ENCODE measurements at regions not wholly inside any gene's neighbourhood (a gene's known extent, or its start where the extent isn't known, plus 50 kb on each side); places are given as distances from the start of the nearest gene placed in this dataset.

GRCh38 chr13:18212873-18213272 lies 968.8 kb downstream of the TUBA3C start:
- TF ChIP-seq NRF1 (IDR thresholded peaks at IDR 0.05; ENCODE audit: low read depth, low read length) (no peak), RNF2 (IDR thresholded peaks at IDR 0.05; ENCODE audit: borderline replicate concordance, low read depth, low read length, missing control alignments, poor library complexity, severe bottlenecking) (no peak), KDM4A (IDR thresholded peaks at IDR 0.05; ENCODE audit: low read depth, low read length, severe bottlenecking) (no peak)
- Histone ChIP-seq H2BK120ac (replicated peaks; ENCODE audit: low read depth, low read length) (no peak overlapping the region), H3K79me2 (ENCODE audit: control insufficient read depth in 1 of 2, insufficient read depth in 2 of 2, low read length in 2 of 2) (no peaks in the 10 kb centered on the region), H4K91ac (replicated peaks; ENCODE audit: insufficient read length, low read length) (no peak overlapping the region), H3K23me2 (ENCODE audit: low read depth, low read length) (no peaks in the 10 kb centered on the region), H2AK5ac (ENCODE audit: low read depth, low read length) (no peak overlapping the region), H3K27ac (ENCODE audit: low read depth, low read length) (no peak overlapping the region), H4K20me1 (replicated peaks in 1 of 2; ENCODE audit: control insufficient read depth in 1 of 2, insufficient read depth in 2 of 2, low read length in 2 of 2) (peaks cover 0 to 2% of the 10 kb centered on the region in 2 experiments), H3K36me3 (ENCODE audit: control insufficient read depth in 2 of 4, insufficient read depth in 4 of 4, low read length in 3 of 4) (no peaks in the 10 kb centered on the region), H3K9me3 (ENCODE audit: insufficient read depth in 2 of 2, low read depth in 1 of 2, low read length in 1 of 2) (peaks cover 41 to 58% of the 10 kb centered on the region in 2 experiments), H3K4me1 (replicated peaks in 1 of 4; ENCODE audit: control insufficient read depth in 3 of 4, insufficient read depth in 4 of 4, low read length in 3 of 4) (no peaks in the 10 kb centered on the region), H2BK20ac (ENCODE audit: low read length) (no peak overlapping the region), H4K8ac (ENCODE audit: extremely low read depth, insufficient read depth, low read length) (no peak overlapping the region), H3K18ac (ENCODE audit: extremely low read depth, low read length) (no peak overlapping the region), H3K14ac (ENCODE audit: insufficient read length) (no peak overlapping the region), H3K79me1 (ENCODE audit: low read depth, low read length) (no peaks in the 10 kb centered on the region), H2AFZ (ENCODE audit: low read length) (no peak overlapping the region), H2BK5ac (ENCODE audit: low read depth, low read length) (no peak overlapping the region), H3K27me3 (replicated peaks in 1 of 4; ENCODE audit: control insufficient read depth in 3 of 4, extremely low read depth in 1 of 4, insufficient read depth in 3 of 4, low read length in 3 of 4) (no peaks in the 10 kb centered on the region; a peak in 1 of 7 replicates), H3K56ac (replicated peaks; ENCODE audit: insufficient read length, low read depth, low read length) (no peak overlapping the region), H3K4me3 (ENCODE audit: extremely low read depth in 1 of 4, insufficient read depth in 2 of 4, low read depth in 3 of 4, low read length in 4 of 4) (peak overlapping the region in 1 of 4 experiments; percentile 33; a peak in 1 of 8 replicates), H3K4me2 (ENCODE audit: insufficient read depth in 1 of 2, low read depth in 2 of 2, low read length in 2 of 2) (no peak overlapping the region), H3K4ac (replicated peaks; ENCODE audit: insufficient read length, low read depth, low read length) (no peak overlapping the region), H3K23ac (ENCODE audit: insufficient read length) (no peak overlapping the region), H2BK12ac (ENCODE audit: low read depth, low read length) (no peak overlapping the region), H3K9ac (replicated peaks in 1 of 4; ENCODE audit: extremely low read depth in 1 of 4, low read depth in 3 of 4, low read length in 3 of 4) (no peak overlapping the region), H2BK15ac (ENCODE audit: low read length) (no peak overlapping the region), H4K5ac (ENCODE audit: insufficient read length, low read depth, low read length) (no peak overlapping the region)
- POLR2A ChIA-PET (ENCODE audit: partially characterized antibody): no interaction called here
- FAIRE-seq: no peak
- WGBS, 2 experiments (ENCODE audit: extremely low coverage in 1 of 2, insufficient coverage in 1 of 2, insufficient read length in 1 of 2, insufficient replicate concordance in 2 of 2, low coverage in 1 of 2, low lambda C conversion rate in 2 of 2, missing lambda C conversion rate in 1 of 2): 62% methylated on average over 2 of the region's 2 CpGs; no CpG with 5 or more reads in 1 of the 2 experiments
- DNase-seq (ENCODE audit: low read depth in 1 of 2, low spot score in 2 of 2): no peak
- CTCF ChIA-PET (ENCODE audit: partially characterized antibody): no interaction called here
